H1 (cell line): ENCODE measurements at regions not wholly inside any gene's neighbourhood (a gene's known extent, or its start where the extent isn't known, plus 50 kb on each side); places are given as distances from the start of the nearest gene placed in this dataset.

Experiments used
- CHD7 ChIP-seq: fragments of 300-600 bp; sonication (generic); IDR thresholded peaks from 2 replicates; pipeline ENCODE4 v1.7.1; 2012; ENCODE audit warnings: low read length, moderate library complexity, mild to moderate bottlenecking, inconsistent platforms; ENCODE audit not compliant: insufficient replicate concordance
- CREB1 ChIP-seq: IDR thresholded peaks from 2 replicates; pipeline ENCODE4 v1.6.1; 2012; ENCODE audit warnings: inconsistent platforms
- CTCF ChIP-seq, 3 experiments: IDR thresholded peaks; 1 replicate in 2 of 3; 2 replicates in 1 of 3; pipeline versions ENCODE4 v1.5.1 to v1.6.1; 2011; ENCODE audit warnings: low read length in 3 of 3, mild to moderate bottlenecking in 3 of 3, inconsistent platforms in 2 of 3, low read depth in 1 of 3, moderate library complexity in 1 of 3; ENCODE audit not compliant: insufficient read depth in 1 of 3; ENCODE audit errors: control extremely low read depth in 1 of 3
- EGR1 ChIP-seq: IDR thresholded peaks from 2 replicates; pipeline ENCODE4 v1.6.1; 2011; ENCODE audit warnings: low read depth, low read length, borderline replicate concordance
- EZH2 ChIP-seq: fragments of 200-600 bp; sonication (generic); IDR thresholded peaks from 2 replicates; pipeline ENCODE4 v1.7.1; 2012; ENCODE audit warnings: low read depth, mild to moderate bottlenecking, moderate library complexity, low read length, inconsistent platforms; ENCODE audit not compliant: severe bottlenecking
- FOSL1 ChIP-seq: IDR thresholded peaks from 2 replicates; pipeline ENCODE4 v1.6.1; 2011; ENCODE audit warnings: mild to moderate bottlenecking, low read depth, low read length, moderate library complexity; ENCODE audit not compliant: insufficient read depth
- SIN3A ChIP-seq, 2 experiments: IDR thresholded peaks in 1 of 2; conservative IDR thresholded peaks in 1 of 2; 2 replicates each; pipeline ENCODE4 v1.6.1; 2011 to 2012; ENCODE audit warnings: low read length in 2 of 2, improper control_type of control experiment in 1 of 2, low read depth in 1 of 2, mild to moderate bottlenecking in 1 of 2
- TCF12 ChIP-seq: IDR thresholded peaks from 2 replicates; pipeline ENCODE4 v1.6.1; 2011; ENCODE audit warnings: low read depth, mild to moderate bottlenecking, low read length

GRCh38 chr10:57891201-57892006 is 376.3 kb downstream of the IPMK start:
- TF ChIP-seq CTCF (IDR thresholded peaks at IDR 0.05; ENCODE audit: control extremely low read depth in 1 of 3, insufficient read depth in 1 of 3, low read depth in 1 of 3, low read length in 3 of 3) (no peak), CHD7 (no peak), SIN3A (conservative IDR thresholded peaks at IDR 0.05 in 1 of 2, IDR thresholded peaks at IDR 0.05 in 1 of 2; ENCODE audit: low read depth in 1 of 2, low read length in 2 of 2) (no peak), TCF12 (no peak), EGR1 (no peak), CREB1 (no peak), FOSL1 (no peak), EZH2 (no peak)
